HK-2 (cell line): ENCODE measurements at regions not wholly inside any gene's neighbourhood (a gene's known extent, or its start where the extent isn't known, plus 50 kb on each side); places are given as distances from the start of the nearest gene placed in this dataset.

Experiments used
- DNase-seq: peaks from one replicate; pipeline ENCODE4 v3.0.0-alpha.2; 2018; ENCODE audit not compliant: unreplicated experiment

GRCh38 chr5:57844410-57844809 lies 361.8 kb upstream of the ACTBL2 start:
- no peak for DNase-seq

- DNase-seq = no peak
Measured at GRCh38 chr5:57843059-57843367, 360.4 kb upstream of the ACTBL2 start.

GRCh38 chr5:57842364-57843058 lies 359.9 kb upstream of the ACTBL2 start:
- DNase-seq = no peak

GRCh38 chr5:57841676-57842363 lies 359.2 kb upstream of the ACTBL2 start:
- peak; percentile 71 for DNase-seq

GRCh38 chr5:57839437-57840079 lies 356.9 kb upstream of the ACTBL2 start:
- no peak for DNase-seq

GRCh38 chr5:57839025-57839424 lies 356.4 kb upstream of the ACTBL2 start:
- DNase-seq = no peak

- no peak for DNase-seq
Measured at GRCh38 chr5:57836921-57837320, 354.3 kb upstream of the ACTBL2 start.

- DNase-seq = no peak
Measured at GRCh38 chr5:57836331-57836730, 353.7 kb upstream of the ACTBL2 start.

GRCh38 chr5:57834829-57835608 lies 352.4 kb upstream of the ACTBL2 start:
- DNase-seq = no peak

GRCh38 chr5:57833489-57833888 lies 350.9 kb upstream of the ACTBL2 start:
- DNase-seq = no peak

- DNase-seq = no peak
Measured at GRCh38 chr5:57832875-57833274, 350.3 kb upstream of the ACTBL2 start.

- no peak for DNase-seq
Measured at GRCh38 chr5:57831932-57832331, 349.3 kb upstream of the ACTBL2 start.

- DNase-seq = no peak
Measured at GRCh38 chr5:57831090-57831489, 348.5 kb upstream of the ACTBL2 start.

GRCh38 chr5:57828221-57828620 lies 345.6 kb upstream of the ACTBL2 start:
- DNase-seq = no peak

- DNase-seq = peak; percentile 41
Measured at GRCh38 chr5:57825031-57825686, 342.5 kb upstream of the ACTBL2 start.

GRCh38 chr5:57824623-57825022 lies 342.0 kb upstream of the ACTBL2 start:
- DNase-seq = no peak

- DNase-seq = peak; percentile 42
Measured at GRCh38 chr5:57824047-57824446, 341.4 kb upstream of the ACTBL2 start.

GRCh38 chr5:57822651-57823050 lies 340.0 kb upstream of the ACTBL2 start:
- no peak for DNase-seq

- DNase-seq = no peak
Measured at GRCh38 chr5:57818397-57818796, 335.8 kb upstream of the ACTBL2 start.

GRCh38 chr5:57817924-57818323 lies 335.3 kb upstream of the ACTBL2 start:
- DNase-seq = no peak

- no peak for DNase-seq
Measured at GRCh38 chr5:57817001-57817453, 334.4 kb upstream of the ACTBL2 start.

GRCh38 chr5:57816108-57816507 lies 333.5 kb upstream of the ACTBL2 start:
- peak; percentile 65 for DNase-seq
